KBM-7 (cell line): ENCODE measurements at regions not wholly inside any gene's neighbourhood (a gene's known extent, or its start where the extent isn't known, plus 50 kb on each side); places are given as distances from the start of the nearest gene placed in this dataset.
A peak's percentile ranks its signal among the peaks of the same experiment; 100 is the strongest.

ENCODE experiments used
- DNase-seq: peaks from one replicate; pipeline ENCODE4 v3.0.0-alpha.2; 2015
- in situ Hi-C: fragments of 300-500 bp; cut with MboI; formaldehyde crosslinking; loops from 2 replicates; pipeline ENCODE4 v1.14.3; 2020; ENCODE audit warnings: low sequenced_read_pairs, low pct_unique_long_range_greater_than_20kb, mixed read lengths

DNA sequence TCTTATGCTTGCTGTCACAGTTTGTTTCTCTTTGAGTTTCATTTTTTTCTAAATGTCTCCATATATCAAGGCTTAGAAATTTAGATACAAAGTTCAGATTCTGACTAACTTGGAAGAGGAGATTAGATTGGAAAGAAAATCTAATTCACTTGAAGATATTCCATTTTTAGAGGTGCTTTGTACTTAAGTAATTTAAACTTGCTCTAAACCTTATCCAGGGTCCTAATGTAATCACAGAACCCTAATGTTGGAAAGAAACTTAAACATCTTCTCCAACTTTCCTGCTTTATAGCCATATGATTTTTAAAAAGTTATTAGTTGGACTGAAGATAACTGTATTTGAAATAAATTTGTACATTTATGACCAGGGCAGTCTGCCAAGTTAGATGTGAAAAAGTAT is 81.1 kb upstream of the ARHGEF3 start:
- in situ Hi-C loops: no loop called here
- DNase-seq: no peak

- in situ Hi-C loops: no loop called here
- no peak for DNase-seq
Measured at GRCh38 chr3:56881841-56882240, 80.1 kb upstream of the ARHGEF3 start.

DNA sequence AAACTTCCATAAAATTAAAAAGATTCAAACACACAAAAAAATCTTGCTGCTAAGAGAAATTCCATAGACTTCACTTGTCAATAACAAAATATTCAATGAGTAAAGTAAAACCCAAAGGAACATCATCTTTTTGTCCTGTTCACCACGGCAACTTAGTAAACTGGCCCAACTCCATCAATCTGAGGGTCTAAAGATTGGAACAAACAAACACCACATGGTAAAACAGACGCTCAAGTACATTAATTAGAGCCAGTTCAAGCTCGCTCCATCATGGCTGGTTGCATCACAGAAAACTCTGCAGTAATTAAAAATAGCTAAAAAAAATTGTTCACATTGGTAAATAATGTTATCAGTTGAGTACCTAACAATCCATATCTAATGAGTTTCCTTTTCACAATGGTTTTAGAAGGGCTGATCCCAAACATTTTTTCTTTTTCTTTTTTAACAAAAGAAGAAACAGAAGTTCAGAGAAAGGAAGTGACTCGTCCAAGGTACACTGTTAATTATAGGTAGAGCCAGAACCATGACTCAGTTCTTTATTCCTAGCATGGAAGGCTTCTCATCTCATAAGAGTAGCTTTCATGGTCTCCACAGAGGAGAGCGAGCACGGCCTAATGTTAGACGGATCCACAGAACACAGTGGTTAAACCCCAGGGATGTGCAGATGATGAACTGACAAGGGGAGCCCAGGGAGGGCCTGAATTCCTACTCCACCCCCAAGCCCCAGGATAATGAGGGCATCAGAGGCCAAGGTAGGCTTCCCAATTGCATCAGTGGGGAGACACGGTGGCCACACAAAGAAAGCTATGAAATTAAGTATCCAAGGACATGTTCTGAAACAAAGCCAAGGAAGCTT is 79.2 kb upstream of the ARHGEF3 start:
- no peak for DNase-seq
- in situ Hi-C loops: no loop called here

- in situ Hi-C loops: no loop called here
- DNase-seq: no peak
Measured at GRCh38 chr3:56879436-56880215, 77.9 kb upstream of the ARHGEF3 start.

GRCh38 chr3:56878074-56878473 is 76.3 kb upstream of the ARHGEF3 start:
- in situ Hi-C loops: no loop called here

GRCh38 chr3:56876916-56877315 is 75.2 kb upstream of the ARHGEF3 start:
- in situ Hi-C loops: no loop called here

More at GRCh38 chr3:56878074-56878473, 76.3 kb upstream of the ARHGEF3 start:
- peak; percentile 70 for DNase-seq

GRCh38 chr3:56874269-56874668 is 72.5 kb upstream of the ARHGEF3 start:
- in situ Hi-C loops: no loop called here
- no peak for DNase-seq

More at GRCh38 chr3:56876916-56877315, 75.2 kb upstream of the ARHGEF3 start:
- no peak for DNase-seq

DNA sequence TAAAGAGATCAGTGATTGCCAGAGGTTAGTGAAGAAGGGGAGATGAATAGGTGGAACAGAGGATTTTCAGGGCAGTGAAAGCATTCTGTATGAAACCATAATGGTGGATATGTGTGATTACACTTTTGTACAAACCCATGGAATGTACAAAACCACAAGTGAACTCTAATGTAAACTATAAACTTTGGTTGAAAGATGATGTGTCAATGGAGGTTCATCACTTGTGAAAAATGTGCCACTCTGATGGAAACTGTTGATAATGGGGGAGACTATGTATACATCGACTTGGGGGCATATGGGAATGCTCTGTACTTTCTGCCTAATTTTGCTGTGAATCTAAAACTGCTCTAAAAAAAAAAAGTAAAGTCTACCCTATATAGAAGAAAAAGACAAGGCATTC is 68.7 kb upstream of the ARHGEF3 start:
- in situ Hi-C loops: no loop called here
- DNase-seq: no peak

GRCh38 chr3:56869157-56869889 is 67.6 kb upstream of the ARHGEF3 start:
- in situ Hi-C loops: no loop called here
- DNase-seq: no peak

- DNase-seq: no peak
- in situ Hi-C loops: no loop called here
Measured at GRCh38 chr3:56868706-56869105, 67.0 kb upstream of the ARHGEF3 start.

DNA sequence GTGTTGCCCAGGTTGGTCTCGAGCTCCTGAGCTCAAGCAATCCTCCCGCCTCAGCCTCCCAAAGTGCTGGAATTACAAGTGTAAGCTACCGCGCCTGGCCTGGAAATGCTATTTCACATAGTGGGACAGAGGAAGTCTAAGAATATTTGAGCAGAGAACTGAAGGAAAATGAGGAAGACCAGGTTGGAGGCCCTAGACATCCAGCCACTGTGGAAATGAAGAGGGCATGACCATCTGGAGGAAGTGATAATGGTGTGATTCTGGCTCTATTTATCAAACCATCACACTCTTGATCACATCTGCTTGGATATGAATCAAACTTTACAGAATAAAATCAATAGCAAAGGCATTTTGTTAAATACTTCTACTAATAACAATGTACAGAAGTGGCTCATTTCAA is 65.9 kb upstream of the ARHGEF3 start:
- in situ Hi-C loops: no loop called here
- peak; percentile 59 for DNase-seq

DNA sequence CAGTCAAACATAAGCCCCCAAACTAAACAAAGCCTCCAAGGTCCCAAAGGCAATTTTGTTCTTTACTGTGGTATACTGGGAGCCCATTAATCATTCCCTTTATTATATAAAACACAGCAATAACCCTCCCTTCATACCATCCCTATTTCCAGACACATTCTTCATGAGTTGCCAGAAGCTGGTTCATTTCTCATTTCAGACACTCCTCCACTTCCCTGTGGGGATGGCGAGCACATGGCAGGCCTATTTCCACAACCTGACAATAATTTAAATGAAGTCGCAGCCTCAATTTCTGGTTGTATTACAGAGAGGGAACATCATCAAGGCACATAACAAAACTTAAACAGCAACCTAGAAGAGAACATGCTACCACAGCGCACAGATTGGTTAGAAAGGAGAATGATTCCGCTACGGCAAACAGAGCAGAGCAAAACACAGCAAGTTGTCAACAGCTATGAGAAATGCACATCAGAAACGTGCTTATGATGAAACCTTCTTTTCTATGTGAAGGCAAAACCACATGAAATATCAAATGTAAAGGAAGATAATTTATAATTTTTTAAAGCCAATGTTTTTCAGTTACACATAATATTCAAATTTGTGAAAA is 63.3 kb upstream of the ARHGEF3 start:
- in situ Hi-C loops: no loop called here
- no peak for DNase-seq

DNA sequence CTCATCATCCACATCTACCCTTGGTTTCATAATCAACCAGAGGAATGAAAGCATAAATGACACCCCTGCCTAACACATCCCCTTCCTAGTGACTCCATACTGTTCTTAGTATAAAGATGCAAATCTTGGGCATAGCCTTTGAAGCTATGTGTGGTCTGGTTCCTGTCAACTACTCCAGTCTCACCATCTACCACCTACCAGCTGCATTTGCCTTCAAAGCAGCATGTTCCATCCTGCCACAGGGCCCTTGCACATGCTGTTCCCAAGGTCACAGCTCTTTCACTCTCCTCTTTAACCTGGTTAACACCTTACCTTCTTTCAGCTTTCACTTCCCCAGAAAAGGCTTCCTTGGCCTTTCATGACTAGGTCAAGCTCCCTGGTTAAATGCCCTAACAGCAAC is 62.3 kb upstream of the ARHGEF3 start:
- DNase-seq: no peak
- in situ Hi-C loops: no loop called here

- in situ Hi-C loops: no loop called here
- no peak for DNase-seq
Measured at GRCh38 chr3:56862352-56863062, 60.8 kb upstream of the ARHGEF3 start.

GRCh38 chr3:56861511-56861910 is 59.8 kb upstream of the ARHGEF3 start:
- in situ Hi-C loops: no loop called here
- no peak for DNase-seq

DNA sequence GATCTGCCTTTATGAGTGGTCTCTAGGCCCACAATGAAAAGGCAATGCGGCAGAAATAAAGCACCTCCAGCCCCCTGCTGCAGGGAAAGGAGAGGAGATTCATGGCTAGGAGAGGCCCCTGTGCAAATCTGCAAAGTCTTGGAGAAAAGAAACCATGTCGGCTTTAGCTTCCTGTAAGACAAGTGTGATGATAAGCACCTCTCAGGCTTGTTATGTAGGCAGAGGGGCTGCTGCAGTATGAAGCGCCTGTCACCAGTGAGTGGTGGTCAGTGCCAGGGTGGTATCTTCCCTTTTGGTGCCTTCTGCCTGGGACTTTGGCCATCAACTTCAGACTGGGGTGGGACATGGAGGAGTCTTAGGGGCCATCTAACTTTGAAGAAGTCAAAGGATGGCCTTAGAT is 59.2 kb upstream of the ARHGEF3 start:
- no peak for DNase-seq
- in situ Hi-C loops: no loop called here

DNA sequence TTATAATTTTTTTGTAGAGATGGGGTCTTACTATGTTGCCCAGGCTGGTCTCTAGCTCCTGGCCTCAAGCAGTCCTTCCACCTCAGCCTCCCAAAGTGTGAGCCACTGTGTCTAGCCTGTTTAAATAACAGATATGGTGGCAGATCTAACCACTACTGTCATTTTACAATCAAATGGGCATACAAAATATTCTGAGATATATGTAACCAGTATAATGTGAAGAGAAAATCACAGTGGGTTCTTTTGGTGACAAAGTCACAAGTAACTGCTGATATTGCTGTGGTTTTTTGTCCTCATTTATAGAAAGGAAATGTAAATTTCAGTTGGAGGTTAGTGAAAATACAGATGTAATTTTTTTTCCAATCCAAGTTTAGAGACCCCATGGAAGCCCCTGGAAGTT is 58.6 kb upstream of the ARHGEF3 start:
- in situ Hi-C loops: no loop called here
- no peak for DNase-seq

DNA sequence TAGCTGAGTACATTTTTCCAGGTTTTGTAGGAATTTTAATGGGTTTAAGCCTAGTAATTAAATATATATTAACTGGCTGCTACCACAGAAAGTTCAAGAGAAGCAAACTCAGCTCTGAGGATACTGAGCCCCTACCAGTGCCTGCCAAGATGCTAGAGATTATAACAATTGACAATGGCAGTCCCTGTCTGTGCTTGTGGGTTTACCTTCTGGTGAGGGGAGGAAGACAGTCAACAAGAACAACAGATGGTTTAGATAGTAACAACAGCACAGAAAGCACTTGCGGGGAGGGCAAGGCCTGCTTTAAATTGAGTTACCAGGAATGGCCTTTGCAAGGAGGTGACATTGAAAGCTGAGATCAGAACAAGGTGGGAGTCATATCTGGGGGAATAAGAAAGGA is 56.6 kb upstream of the ARHGEF3 start:
- in situ Hi-C loops: no loop called here

GRCh38 chr3:56857178-56857577 is 55.4 kb upstream of the ARHGEF3 start:
- in situ Hi-C loops: no loop called here
- DNase-seq: no peak

More for the DNA sequence above, 56.6 kb upstream of the ARHGEF3 start:
- DNase-seq: no peak
